ENCODE measurements at regions not wholly inside any gene's neighbourhood (a gene's known extent, or its start where the extent isn't known, plus 50 kb on each side); places are given as distances from the start of the nearest gene placed in this dataset.

- no peak for TF ChIP-seq EZH2 (IDR thresholded peaks at IDR 0.05; ENCODE audit: low read depth, unreplicated experiment)
- TF ChIP-seq ZNF331 (CRISPR knock-in tag; IDR thresholded peaks at IDR 0.05; ENCODE audit: low read depth): no peak
- no peak for TF ChIP-seq ETS1 (IDR thresholded peaks at IDR 0.05)
- TF ChIP-seq ZNF462 (CRISPR knock-in tag; IDR thresholded peaks at IDR 0.05): no peak
- TF ChIP-seq JUNB (IDR thresholded peaks at IDR 0.05; ENCODE audit: unreplicated experiment): no peak
Observed at GRCh38 chr2:189232759-189233406, 53.3 kb upstream of the COL5A2 start (continued).

GRCh38 chr2:189233527-189233926, 54.0 kb upstream of the COL5A2 start:
- Histone ChIP-seq H4K20me1 (replicated peaks; ENCODE audit: insufficient read depth) (no peaks in the 10 kb centered on the region), H3K4me1 (ENCODE audit: insufficient read depth) (no peaks in the 10 kb centered on the region), H3K27ac (ENCODE audit: low read depth) (no peak overlapping the region), H3K4me3 (no peak overlapping the region), H3K36me3 (ENCODE audit: insufficient read depth) (no peaks in the 10 kb centered on the region), H3K9me2 (ENCODE audit: insufficient read depth) (no peaks in the 10 kb centered on the region; the same call in 1 of the 2 replicates), H3K27me3 (ENCODE audit: insufficient read depth) (no peaks in the 10 kb centered on the region), H3F3A (replicated peaks; ENCODE audit: low read depth) (no peaks in the 10 kb centered on the region), H2AFZ (no peak overlapping the region), H3K79me2 (replicated peaks; ENCODE audit: insufficient read depth) (no peaks in the 10 kb centered on the region), H3K4me2 (no peak overlapping the region)
- Mint-ChIP-seq H3K9me3 (no peaks in the 10 kb centered on the region), H3K27ac (no peak overlapping the region), H3K27me3 (ENCODE audit: insufficient read depth, low read depth, poor library complexity) (no peaks in the 10 kb centered on the region), H3K36me3 (ENCODE audit: low read depth) (no peaks in the 10 kb centered on the region), H3K4me1 (no peaks in the 10 kb centered on the region), H3K4me3 (no peak overlapping the region)
- DNase-seq (ENCODE audit: low spot score) (no peak), ATAC-seq (no peak)
- TF ChIP-seq EZH2phosphoT487 (IDR thresholded peaks at IDR 0.05; ENCODE audit: unreplicated experiment) (no peak), POLR2AphosphoS5 (IDR thresholded peaks at IDR 0.05; ENCODE audit: low read depth) (no peak), ZNF331 (CRISPR knock-in tag; IDR thresholded peaks at IDR 0.05; ENCODE audit: low read depth) (no peak), JUNB (IDR thresholded peaks at IDR 0.05; ENCODE audit: unreplicated experiment) (no peak), EZH2 (IDR thresholded peaks at IDR 0.05; ENCODE audit: low read depth, unreplicated experiment) (no peak), ZNF114 (CRISPR knock-in tag; IDR thresholded peaks at IDR 0.05) (no peak), CREB1 (CRISPR knock-in tag; IDR thresholded peaks at IDR 0.05; ENCODE audit: low read depth) (no peak), NANOG (IDR thresholded peaks at IDR 0.05; ENCODE audit: borderline replicate concordance) (no peak), STAT1 (IDR thresholded peaks at IDR 0.05; ENCODE audit: unreplicated experiment) (no peak)

Data from GM23338 (cell line).